EL (cell line): ENCODE measurements at regions not wholly inside any gene's neighbourhood (a gene's known extent, or its start where the extent isn't known, plus 50 kb on each side); places are given as distances from the start of the nearest gene placed in this dataset.
"Not testable (repeated sequence)": the region's sequence is repeated elsewhere in the genome, so short reads cannot be mapped to it uniquely, and the experiment has no call there.

Experiments used
- DNase-seq: peaks from one replicate; pipeline ENCODE4 v3.0.0-alpha.2; 2016

- no peak for DNase-seq
Measured at GRCh38 chr4:153079857-153080391, 124.3 kb upstream of the TRIM2 start.

- no peak for DNase-seq
Measured at GRCh38 chr4:153081006-153081580, 123.2 kb upstream of the TRIM2 start.

- no peak for DNase-seq
Measured at GRCh38 chr4:153081693-153082092, 122.5 kb upstream of the TRIM2 start.

- DNase-seq = no peak
Measured at GRCh38 chr4:153082322-153083301, 121.6 kb upstream of the TRIM2 start.

GRCh38 chr4:153083447-153083947 lies 120.7 kb upstream of the TRIM2 start:
- DNase-seq = peak; percentile 79

- no peak for DNase-seq
Measured at GRCh38 chr4:153084224-153084979, 119.8 kb upstream of the TRIM2 start.

GRCh38 chr4:153084980-153085630 lies 119.1 kb upstream of the TRIM2 start:
- peak; percentile 62 for DNase-seq

GRCh38 chr4:153087671-153088194 lies 116.5 kb upstream of the TRIM2 start:
- DNase-seq = no peak

GRCh38 chr4:153089742-153090141 lies 114.5 kb upstream of the TRIM2 start:
- no peak for DNase-seq

- DNase-seq = no peak
Measured at GRCh38 chr4:153090181-153090580, 114.1 kb upstream of the TRIM2 start.

- no peak for DNase-seq
Measured at GRCh38 chr4:153090670-153091385, 113.4 kb upstream of the TRIM2 start.

GRCh38 chr4:153093396-153093795 lies 110.8 kb upstream of the TRIM2 start:
- DNase-seq = no peak

GRCh38 chr4:153093802-153094201 lies 110.4 kb upstream of the TRIM2 start:
- no peak for DNase-seq

- no peak for DNase-seq
Measured at GRCh38 chr4:153094435-153094834, 109.8 kb upstream of the TRIM2 start.

GRCh38 chr4:153095448-153096204 lies 108.6 kb upstream of the TRIM2 start:
- DNase-seq = no peak

- DNase-seq = no peak
Measured at GRCh38 chr4:153096344-153096743, 107.9 kb upstream of the TRIM2 start.

- no peak for DNase-seq
Measured at GRCh38 chr4:153098427-153098826, 105.8 kb upstream of the TRIM2 start.

GRCh38 chr4:153099391-153100140 lies 104.7 kb upstream of the TRIM2 start:
- DNase-seq = no peak

GRCh38 chr4:153106736-153107135 lies 97.5 kb upstream of the TRIM2 start:
- not testable (repeated sequence) for DNase-seq

GRCh38 chr4:153107246-153107645 lies 97.0 kb upstream of the TRIM2 start:
- DNase-seq = no peak
